ENCODE measurements at regions not wholly inside any gene's neighbourhood (a gene's known extent, or its start where the extent isn't known, plus 50 kb on each side); places are given as distances from the start of the nearest gene placed in this dataset.
"Not testable (repeated sequence)": the region's sequence is repeated elsewhere in the genome, so short reads cannot be mapped to it uniquely, and the experiment has no call there.

- 0 out of 2 replicates have a peak, but pooled peaks cover 2% of the 10 kb centered on the region for H3K4me1 ChIP-seq (ENCODE audit: low read length)
- no peaks in the 10 kb centered on the region for H4K20me1 ChIP-seq (ENCODE audit: insufficient read depth, low read depth, low read length)
- H3K79me2 ChIP-seq (ENCODE audit: low read length) = no peaks in the 10 kb centered on the region
- H3K27me3 ChIP-seq (ENCODE audit: low read length) = no peaks in the 10 kb centered on the region
- H3K36me3 ChIP-seq (ENCODE audit: insufficient read depth, low read length) = no peaks in the 10 kb centered on the region
- no peak overlapping the region for H3K4me2 ChIP-seq (ENCODE audit: low read depth, low read length, poor library complexity, severe bottlenecking)
- H2AFZ ChIP-seq (ENCODE audit: low read length) = no peak overlapping the region
- no peaks in the 10 kb centered on the region for H3K9me2 ChIP-seq (replicated peaks; ENCODE audit: insufficient read depth, low read length)
- DNase-seq = no peak
- no peaks in the 10 kb centered on the region for H3K9me3 ChIP-seq (ENCODE audit: low read length)
- no peak overlapping the region for H3K9ac ChIP-seq (ENCODE audit: low read length)
- no peak overlapping the region for H3K4me3 ChIP-seq (ENCODE audit: low read length)
- no peak overlapping the region for H3K27ac ChIP-seq (ENCODE audit: low read length)
Measured at GRCh38 chr6:141467041-141467440, 665.7 kb upstream of the GJE1 start.

GRCh38 chr6:141464896-141465295, 667.8 kb upstream of the GJE1 start:
- H4K20me1 ChIP-seq (ENCODE audit: insufficient read depth, low read depth, low read length) = no peaks in the 10 kb centered on the region
- H3K27me3 ChIP-seq (ENCODE audit: low read length) = no peaks in the 10 kb centered on the region
- H3K4me1 ChIP-seq (ENCODE audit: low read length) = no peaks in the 10 kb centered on the region
- H3K4me2 ChIP-seq (ENCODE audit: low read depth, low read length, poor library complexity, severe bottlenecking) = no peak overlapping the region
- no peaks in the 10 kb centered on the region for H3K79me2 ChIP-seq (ENCODE audit: low read length)
- no peaks in the 10 kb centered on the region for H3K9me3 ChIP-seq (ENCODE audit: low read length)
- no peak overlapping the region for H3K9ac ChIP-seq (ENCODE audit: low read length)
- no peaks in the 10 kb centered on the region for H3K9me2 ChIP-seq (replicated peaks; ENCODE audit: insufficient read depth, low read length)
- no peak overlapping the region for H2AFZ ChIP-seq (ENCODE audit: low read length)
- DNase-seq = no peak
- no peak overlapping the region for H3K27ac ChIP-seq (ENCODE audit: low read length)
- H3K36me3 ChIP-seq (ENCODE audit: insufficient read depth, low read length) = no peaks in the 10 kb centered on the region
- no peak overlapping the region for H3K4me3 ChIP-seq (ENCODE audit: low read length)

- H3K9me2 ChIP-seq (replicated peaks; ENCODE audit: insufficient read depth, low read length) = no peaks in the 10 kb centered on the region
- H3K4me2 ChIP-seq (ENCODE audit: low read depth, low read length, poor library complexity, severe bottlenecking) = no peak overlapping the region
- H3K36me3 ChIP-seq (ENCODE audit: insufficient read depth, low read length) = no peaks in the 10 kb centered on the region
- H3K4me3 ChIP-seq (ENCODE audit: low read length) = no peak overlapping the region
- H3K4me1 ChIP-seq (ENCODE audit: low read length) = no peaks in the 10 kb centered on the region
- H3K9ac ChIP-seq (ENCODE audit: low read length) = no peak overlapping the region
- H3K27ac ChIP-seq (ENCODE audit: low read length) = no peak overlapping the region
- no peaks in the 10 kb centered on the region for H3K79me2 ChIP-seq (ENCODE audit: low read length)
- no peaks in the 10 kb centered on the region for H3K9me3 ChIP-seq (ENCODE audit: low read length)
- no peaks in the 10 kb centered on the region for H3K27me3 ChIP-seq (ENCODE audit: low read length)
- H4K20me1 ChIP-seq (ENCODE audit: insufficient read depth, low read depth, low read length) = no peaks in the 10 kb centered on the region
- H2AFZ ChIP-seq (ENCODE audit: low read length) = no peak overlapping the region
- DNase-seq = no peak
Measured at GRCh38 chr6:141464490-141464889, 668.2 kb upstream of the GJE1 start.

GRCh38 chr6:141463237-141463977, 669.3 kb upstream of the GJE1 start:
- no peaks in the 10 kb centered on the region for H3K9me3 ChIP-seq (ENCODE audit: low read length)
- no peak overlapping the region for H3K4me2 ChIP-seq (ENCODE audit: low read depth, low read length, poor library complexity, severe bottlenecking)
- no peaks in the 10 kb centered on the region for H3K27me3 ChIP-seq (ENCODE audit: low read length)
- H3K9ac ChIP-seq (ENCODE audit: low read length) = no peak overlapping the region
- no peak overlapping the region for H3K4me3 ChIP-seq (ENCODE audit: low read length)
- no peaks in the 10 kb centered on the region for H3K4me1 ChIP-seq (ENCODE audit: low read length)
- H3K36me3 ChIP-seq (ENCODE audit: insufficient read depth, low read length) = no peaks in the 10 kb centered on the region
- H3K79me2 ChIP-seq (ENCODE audit: low read length) = no peaks in the 10 kb centered on the region
- no peak overlapping the region for H2AFZ ChIP-seq (ENCODE audit: low read length)
- no peak for DNase-seq
- H3K9me2 ChIP-seq (replicated peaks; ENCODE audit: insufficient read depth, low read length) = no peaks in the 10 kb centered on the region
- no peaks in the 10 kb centered on the region for H4K20me1 ChIP-seq (ENCODE audit: insufficient read depth, low read depth, low read length)
- no peak overlapping the region for H3K27ac ChIP-seq (ENCODE audit: low read length)

- Histone ChIP-seq H3K9me2 (replicated peaks; ENCODE audit: insufficient read depth, low read length) (no peaks in the 10 kb centered on the region), H3K79me2 (ENCODE audit: low read length) (no peaks in the 10 kb centered on the region), H3K4me1 (ENCODE audit: low read length) (no peaks in the 10 kb centered on the region), H3K9ac (ENCODE audit: low read length) (no peak overlapping the region), H3K27ac (ENCODE audit: low read length) (no peak overlapping the region), H3K4me2 (ENCODE audit: low read depth, low read length, poor library complexity, severe bottlenecking) (no peak overlapping the region), H4K20me1 (ENCODE audit: insufficient read depth, low read depth, low read length) (no peaks in the 10 kb centered on the region), H2AFZ (ENCODE audit: low read length) (no peak overlapping the region), H3K36me3 (ENCODE audit: insufficient read depth, low read length) (no peaks in the 10 kb centered on the region), H3K4me3 (ENCODE audit: low read length) (no peak overlapping the region), H3K9me3 (ENCODE audit: low read length) (no peaks in the 10 kb centered on the region), H3K27me3 (ENCODE audit: low read length) (no peaks in the 10 kb centered on the region)
- no peak for DNase-seq
Measured at GRCh38 chr6:141460743-141461484, 671.8 kb upstream of the GJE1 start.

GRCh38 chr6:141460245-141460644, 672.5 kb upstream of the GJE1 start:
- H3K27me3 ChIP-seq (ENCODE audit: low read length); H3K9me2 ChIP-seq (replicated peaks; ENCODE audit: insufficient read depth, low read length); H3K4me2 ChIP-seq (ENCODE audit: low read depth, low read length, poor library complexity, severe bottlenecking); H4K20me1 ChIP-seq (ENCODE audit: insufficient read depth, low read depth, low read length); H3K9ac ChIP-seq (ENCODE audit: low read length); H3K9me3 ChIP-seq (ENCODE audit: low read length); H3K79me2 ChIP-seq (ENCODE audit: low read length); H2AFZ ChIP-seq (ENCODE audit: low read length); H3K4me3 ChIP-seq (ENCODE audit: low read length); H3K36me3 ChIP-seq (ENCODE audit: insufficient read depth, low read length); DNase-seq; H3K27ac ChIP-seq (ENCODE audit: low read length); H3K4me1 ChIP-seq (ENCODE audit: low read length): not testable (repeated sequence)

DNA sequence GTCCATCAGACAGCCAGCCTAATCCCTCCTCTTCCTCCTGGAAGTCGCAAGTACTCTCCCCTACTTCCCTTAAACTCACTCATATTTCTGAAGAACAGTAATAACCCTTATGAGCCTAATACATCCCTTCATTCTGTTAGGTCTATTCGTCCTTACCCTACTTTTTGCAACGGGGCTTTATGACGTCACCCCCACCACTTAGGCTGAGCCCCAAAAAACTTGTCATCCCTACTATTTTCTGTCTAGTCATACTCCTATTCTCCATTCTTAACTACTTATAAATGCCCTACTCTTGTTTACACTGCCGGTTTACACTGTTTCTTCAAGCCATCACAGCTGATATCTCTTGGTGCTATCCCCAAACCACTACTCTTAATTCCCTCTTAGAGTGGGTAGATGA, 674.7 kb upstream of the GJE1 start:
- H3K79me2 ChIP-seq (ENCODE audit: low read length); H3K4me2 ChIP-seq (ENCODE audit: low read depth, low read length, poor library complexity, severe bottlenecking); DNase-seq; H3K27me3 ChIP-seq (ENCODE audit: low read length); H3K27ac ChIP-seq (ENCODE audit: low read length); H3K4me3 ChIP-seq (ENCODE audit: low read length); H3K9ac ChIP-seq (ENCODE audit: low read length); H3K4me1 ChIP-seq (ENCODE audit: low read length); H2AFZ ChIP-seq (ENCODE audit: low read length); H3K9me2 ChIP-seq (replicated peaks; ENCODE audit: insufficient read depth, low read length); H3K36me3 ChIP-seq (ENCODE audit: insufficient read depth, low read length); H3K9me3 ChIP-seq (ENCODE audit: low read length); H4K20me1 ChIP-seq (ENCODE audit: insufficient read depth, low read depth, low read length): not testable (repeated sequence)

DNA sequence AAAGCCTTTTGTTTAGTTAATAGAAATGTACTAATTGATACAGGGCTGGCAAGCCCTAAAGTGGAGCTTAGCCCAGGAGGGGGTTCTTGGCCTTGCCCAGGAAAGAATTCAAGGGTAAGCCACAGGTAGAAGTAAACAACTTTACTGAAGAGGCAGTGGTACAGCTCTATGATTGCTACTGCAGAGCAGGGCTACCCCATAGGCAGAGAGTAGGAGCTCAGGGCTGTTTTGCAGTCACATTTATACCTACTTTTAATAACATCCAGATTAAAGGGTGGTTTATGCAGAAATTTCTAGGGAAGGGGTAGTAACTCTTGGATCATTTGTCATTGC, 680.4 kb upstream of the GJE1 start:
- Histone ChIP-seq H3K36me3 (ENCODE audit: insufficient read depth, low read length) (no peaks in the 10 kb centered on the region), H3K9me3 (ENCODE audit: low read length) (no peaks in the 10 kb centered on the region), H3K4me2 (ENCODE audit: low read depth, low read length, poor library complexity, severe bottlenecking) (no peak overlapping the region), H3K9ac (ENCODE audit: low read length) (no peak overlapping the region), H3K27ac (ENCODE audit: low read length) (no peak overlapping the region), H3K27me3 (ENCODE audit: low read length) (no peaks in the 10 kb centered on the region), H3K79me2 (ENCODE audit: low read length) (no peaks in the 10 kb centered on the region), H4K20me1 (ENCODE audit: insufficient read depth, low read depth, low read length) (no peaks in the 10 kb centered on the region), H3K4me3 (ENCODE audit: low read length) (no peak overlapping the region), H3K4me1 (ENCODE audit: low read length) (no peaks in the 10 kb centered on the region), H3K9me2 (replicated peaks; ENCODE audit: insufficient read depth, low read length) (no peaks in the 10 kb centered on the region), H2AFZ (ENCODE audit: low read length) (no peak overlapping the region)
- no peak for DNase-seq

Data from Karpas-422 (cell line).